Neuron (in vitro differentiated cells): ENCODE measurements at regions not wholly inside any gene's neighbourhood (a gene's known extent, or its start where the extent isn't known, plus 50 kb on each side); places are given as distances from the start of the nearest gene placed in this dataset.
"Not testable (repeated sequence)": the region's sequence is repeated elsewhere in the genome, so short reads cannot be mapped to it uniquely, and the experiment has no call there.

ENCODE experiments used
- H2AFZ ChIP-seq: one replicate; pipeline ENCODE4 v1.6.1; 2013; ENCODE audit warnings: low read depth, mild to moderate bottlenecking, inconsistent platforms, low read length, moderate library complexity
- H3K27me3 ChIP-seq: one replicate; pipeline ENCODE4 v1.6.1; 2013; ENCODE audit warnings: low read length; ENCODE audit not compliant: insufficient read depth
- H3K36me3 ChIP-seq: one replicate; pipeline ENCODE4 v1.6.1; 2013; ENCODE audit warnings: low read length; ENCODE audit not compliant: insufficient read depth
- H3K4me1 ChIP-seq: one replicate; pipeline ENCODE4 v1.6.1; 2013; ENCODE audit warnings: low read length; ENCODE audit not compliant: insufficient read depth
- H3K4me3 ChIP-seq: 2 replicates; pipeline ENCODE4 v1.5.1; 2013; ENCODE audit warnings: mild to moderate bottlenecking, low read length, moderate library complexity
- H3K9me3 ChIP-seq: one replicate; pipeline ENCODE4 v1.6.1; 2013; ENCODE audit warnings: low read length

- H3K4me1 ChIP-seq, result peaks cover 32% of the 10 kb centered on the region
- no peak overlapping the region for H2AFZ ChIP-seq
- H3K27me3 ChIP-seq, result no peaks in the 10 kb centered on the region
- H3K36me3 ChIP-seq, result no peaks in the 10 kb centered on the region
- no peaks in the 10 kb centered on the region for H3K9me3 ChIP-seq
- no peak overlapping the region for H3K4me3 ChIP-seq
These were observed 2512.0 kb downstream of the PCDH9 start for GRCh38 chr13:64718116-64718515.

GRCh38 chr13:64716936-64717335, 2513.2 kb downstream of the PCDH9 start:
- H2AFZ ChIP-seq, result peak overlapping the region; percentile 19
- no peak overlapping the region for H3K4me3 ChIP-seq
- no peaks in the 10 kb centered on the region for H3K36me3 ChIP-seq
- H3K4me1 ChIP-seq, result peaks cover 27% of the 10 kb centered on the region
- no peaks in the 10 kb centered on the region for H3K27me3 ChIP-seq
- H3K9me3 ChIP-seq, result no peaks in the 10 kb centered on the region

- Histone ChIP-seq H2AFZ (no peak overlapping the region), H3K9me3 (no peaks in the 10 kb centered on the region), H3K4me1 (no peaks in the 10 kb centered on the region), H3K36me3 (no peaks in the 10 kb centered on the region), H3K27me3 (no peaks in the 10 kb centered on the region), H3K4me3 (no peak overlapping the region)
These were observed 2521.1 kb downstream of the PCDH9 start for GRCh38 chr13:64709079-64709478.

- Histone ChIP-seq H3K4me3 (no peak overlapping the region), H2AFZ (no peak overlapping the region), H3K4me1 (no peaks in the 10 kb centered on the region), H3K9me3 (no peaks in the 10 kb centered on the region), H3K36me3 (no peaks in the 10 kb centered on the region), H3K27me3 (no peaks in the 10 kb centered on the region)
These were observed 2526.0 kb downstream of the PCDH9 start for GRCh38 chr13:64704121-64704649.

DNA sequence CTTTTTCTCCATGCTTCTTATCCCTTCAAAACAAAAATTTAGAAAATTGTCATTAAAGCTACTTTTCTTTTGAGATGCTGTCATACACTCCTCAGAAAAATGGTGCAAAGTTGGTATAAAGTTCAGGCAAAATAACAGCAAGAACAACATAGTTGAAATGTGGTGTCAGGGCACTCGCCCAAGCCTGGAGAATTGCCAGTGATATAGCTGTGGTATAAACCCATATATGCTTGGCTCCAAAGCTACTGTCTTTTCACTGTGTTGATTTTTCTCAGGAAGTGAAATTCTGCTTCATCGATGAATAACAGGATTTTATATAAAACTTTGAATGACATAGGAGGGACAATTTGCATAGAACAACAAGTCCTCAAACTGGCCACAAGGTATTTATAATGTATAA, 2532.9 kb downstream of the PCDH9 start:
- Histone ChIP-seq H3K9me3 (no peaks in the 10 kb centered on the region), H3K36me3 (no peaks in the 10 kb centered on the region), H2AFZ (no peak overlapping the region), H3K27me3 (no peaks in the 10 kb centered on the region), H3K4me1 (no peaks in the 10 kb centered on the region), H3K4me3 (no peak overlapping the region)

- H3K4me1 ChIP-seq, result peaks cover 10% of the 10 kb centered on the region
- H3K4me3 ChIP-seq, result no peak overlapping the region
- H3K9me3 ChIP-seq, result no peaks in the 10 kb centered on the region
- no peaks in the 10 kb centered on the region for H3K36me3 ChIP-seq
- H2AFZ ChIP-seq, result no peak overlapping the region
- H3K27me3 ChIP-seq, result no peaks in the 10 kb centered on the region
These were observed 2541.1 kb downstream of the PCDH9 start for GRCh38 chr13:64688893-64689677.

DNA sequence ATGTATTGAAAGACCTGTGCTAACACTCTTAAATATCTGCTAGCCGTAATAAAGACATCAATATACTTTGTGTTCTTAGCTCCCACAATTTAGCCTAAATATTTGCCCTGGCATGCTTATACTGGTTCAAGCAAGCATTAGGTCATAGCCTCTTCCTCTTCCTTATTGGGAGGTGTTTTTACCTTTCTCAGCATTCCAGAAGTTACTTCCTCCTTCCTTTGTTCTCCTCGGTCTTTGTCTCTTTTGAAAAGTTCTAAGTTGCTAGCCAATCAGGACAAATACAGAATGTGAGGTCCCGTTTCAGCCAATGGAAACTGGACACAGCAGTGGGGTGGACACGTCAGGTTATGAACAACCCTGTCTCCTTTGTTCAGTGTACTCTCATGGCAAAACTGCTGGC, 2543.6 kb downstream of the PCDH9 start:
- not testable (repeated sequence) for H3K4me3 ChIP-seq, H3K36me3 ChIP-seq, H3K27me3 ChIP-seq, H3K9me3 ChIP-seq, H2AFZ ChIP-seq
- H3K4me1 ChIP-seq, result peaks cover 10% of the 10 kb centered on the region

GRCh38 chr13:64684685-64685431, 2545.3 kb downstream of the PCDH9 start:
- Histone ChIP-seq H3K4me3 (no peak overlapping the region), H3K4me1 (peaks cover 10% of the 10 kb centered on the region), H3K36me3 (no peaks in the 10 kb centered on the region), H3K27me3 (no peaks in the 10 kb centered on the region), H3K9me3 (no peaks in the 10 kb centered on the region), H2AFZ (peak overlapping the region; percentile 41)

GRCh38 chr13:64684108-64684507, 2546.0 kb downstream of the PCDH9 start:
- Histone ChIP-seq H3K27me3 (no peaks in the 10 kb centered on the region), H3K4me1 (peaks cover 10% of the 10 kb centered on the region), H3K4me3 (no peak overlapping the region), H3K9me3 (no peaks in the 10 kb centered on the region), H2AFZ (peak overlapping the region; percentile 41), H3K36me3 (no peaks in the 10 kb centered on the region)

GRCh38 chr13:64680739-64681138, 2549.4 kb downstream of the PCDH9 start:
- peaks cover 10% of the 10 kb centered on the region for H3K4me1 ChIP-seq
- no peaks in the 10 kb centered on the region for H3K27me3 ChIP-seq

DNA sequence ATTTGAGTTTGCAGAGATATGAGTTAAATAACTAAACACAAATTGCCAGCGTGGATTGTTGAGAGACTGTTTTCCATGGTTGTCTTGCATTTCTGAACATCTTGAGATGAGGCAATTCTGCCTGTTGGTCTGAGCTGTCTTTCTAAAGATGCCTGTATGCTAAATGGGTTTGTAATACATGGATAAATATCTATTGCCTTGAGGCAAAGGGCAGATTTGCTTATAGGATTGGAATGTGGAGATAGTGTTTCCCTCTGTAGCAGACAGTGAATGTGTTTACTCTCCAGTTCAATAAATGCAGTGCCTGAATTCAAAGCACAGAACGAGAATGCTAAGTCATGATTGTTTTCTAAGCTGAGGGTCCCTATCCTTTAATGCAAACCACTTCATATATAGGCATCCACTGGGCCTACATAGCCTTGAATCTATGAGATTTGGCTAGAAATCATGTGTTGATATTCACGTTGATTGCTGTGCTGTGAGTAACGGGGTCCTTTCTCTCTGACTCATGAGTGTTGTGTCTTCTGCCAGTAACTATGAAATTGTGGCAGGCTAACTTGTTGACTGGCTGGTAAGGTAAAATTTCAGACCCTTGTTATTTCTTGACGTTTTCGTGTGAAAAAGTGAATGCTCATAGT, 2554.8 kb downstream of the PCDH9 start:
- Histone ChIP-seq H3K4me3 (no peak overlapping the region), H2AFZ (peak overlapping the region; percentile 23), H3K36me3 (no peaks in the 10 kb centered on the region), H3K9me3 (no peaks in the 10 kb centered on the region), H3K27me3 (no peaks in the 10 kb centered on the region), H3K4me1 (no peaks in the 10 kb centered on the region)

More at GRCh38 chr13:64680739-64681138, 2549.4 kb downstream of the PCDH9 start:
- Histone ChIP-seq H2AFZ (no peak overlapping the region), H3K4me3 (no peak overlapping the region), H3K36me3 (no peaks in the 10 kb centered on the region), H3K9me3 (no peaks in the 10 kb centered on the region)

- Histone ChIP-seq H2AFZ (no peak overlapping the region), H3K27me3 (no peaks in the 10 kb centered on the region), H3K36me3 (no peaks in the 10 kb centered on the region), H3K9me3 (no peaks in the 10 kb centered on the region), H3K4me1 (no peaks in the 10 kb centered on the region), H3K4me3 (no peak overlapping the region)
These were observed 2556.0 kb downstream of the PCDH9 start for GRCh38 chr13:64674126-64674525.

- H3K4me1 ChIP-seq, result no peaks in the 10 kb centered on the region
- H3K36me3 ChIP-seq, result no peaks in the 10 kb centered on the region
- no peak overlapping the region for H2AFZ ChIP-seq
- H3K27me3 ChIP-seq, result no peaks in the 10 kb centered on the region
- H3K4me3 ChIP-seq, result no peak overlapping the region
- no peaks in the 10 kb centered on the region for H3K9me3 ChIP-seq
These were observed 2557.4 kb downstream of the PCDH9 start for GRCh38 chr13:64672751-64673150.
